ENCODE measurements at regions not wholly inside any gene's neighbourhood (a gene's known extent, or its start where the extent isn't known, plus 50 kb on each side); places are given as distances from the start of the nearest gene placed in this dataset.

DNA sequence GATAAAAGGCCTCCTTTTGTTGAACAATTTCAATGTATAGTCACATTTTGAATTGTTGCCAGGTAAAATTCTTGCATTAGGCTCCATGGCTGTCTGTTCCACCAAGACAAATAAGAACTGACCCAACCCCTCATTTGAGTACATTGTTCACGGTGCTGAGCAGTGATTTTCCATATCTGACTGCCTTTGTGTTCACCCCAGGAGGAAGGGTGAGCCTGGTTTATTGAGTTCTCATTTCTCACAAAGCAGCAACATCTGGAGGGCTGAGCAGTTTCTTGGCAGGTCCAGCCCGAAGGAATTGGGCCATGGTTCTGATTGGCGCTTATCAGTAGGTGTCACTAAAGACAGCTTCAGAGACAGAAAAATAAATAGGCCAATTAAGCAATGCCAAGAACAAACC, 149.1 kb downstream of the BMP4 start:
- DNase-seq (ENCODE audit: low spot score), result no peak

DNA sequence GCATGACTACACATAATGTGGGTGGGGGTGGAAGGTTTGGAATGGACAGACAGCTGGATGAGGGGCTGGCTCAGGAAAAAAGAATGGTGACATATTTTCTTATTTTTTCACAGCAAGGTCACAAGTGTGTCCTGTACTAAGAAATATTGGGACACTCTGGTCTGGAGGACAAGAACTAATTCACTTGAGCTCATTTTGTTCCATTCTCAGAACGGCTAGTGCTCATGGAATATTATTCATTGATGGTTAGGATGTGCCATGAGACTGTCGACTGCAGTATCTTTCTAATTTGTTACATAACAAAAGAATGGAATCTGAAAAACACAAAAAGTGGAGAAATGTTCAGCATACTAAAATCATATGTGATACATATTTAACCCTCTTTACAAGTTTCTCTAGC, 149.5 kb downstream of the BMP4 start:
- DNase-seq (ENCODE audit: low spot score), result no peak

DNA sequence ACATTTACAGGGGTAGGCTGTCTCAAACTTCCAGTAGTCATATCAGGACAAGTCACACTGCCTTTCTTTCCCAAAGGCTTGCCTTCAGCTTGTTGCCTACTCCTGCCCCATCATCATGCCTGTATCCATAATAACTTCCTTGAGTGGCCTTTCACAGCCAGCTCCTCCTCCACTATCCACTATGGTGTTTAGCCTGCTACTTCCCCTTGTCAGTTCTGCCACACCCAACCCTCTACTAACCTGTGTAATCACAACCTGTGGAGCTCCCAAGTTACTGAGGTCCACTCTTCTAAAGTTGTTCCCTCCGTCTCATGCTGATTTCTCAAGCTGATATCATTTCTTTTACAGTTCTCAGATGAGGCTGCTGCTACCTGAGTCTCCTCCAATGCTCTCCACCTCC, 159.9 kb downstream of the BMP4 start:
- no peak for DNase-seq (ENCODE audit: low spot score)

DNA sequence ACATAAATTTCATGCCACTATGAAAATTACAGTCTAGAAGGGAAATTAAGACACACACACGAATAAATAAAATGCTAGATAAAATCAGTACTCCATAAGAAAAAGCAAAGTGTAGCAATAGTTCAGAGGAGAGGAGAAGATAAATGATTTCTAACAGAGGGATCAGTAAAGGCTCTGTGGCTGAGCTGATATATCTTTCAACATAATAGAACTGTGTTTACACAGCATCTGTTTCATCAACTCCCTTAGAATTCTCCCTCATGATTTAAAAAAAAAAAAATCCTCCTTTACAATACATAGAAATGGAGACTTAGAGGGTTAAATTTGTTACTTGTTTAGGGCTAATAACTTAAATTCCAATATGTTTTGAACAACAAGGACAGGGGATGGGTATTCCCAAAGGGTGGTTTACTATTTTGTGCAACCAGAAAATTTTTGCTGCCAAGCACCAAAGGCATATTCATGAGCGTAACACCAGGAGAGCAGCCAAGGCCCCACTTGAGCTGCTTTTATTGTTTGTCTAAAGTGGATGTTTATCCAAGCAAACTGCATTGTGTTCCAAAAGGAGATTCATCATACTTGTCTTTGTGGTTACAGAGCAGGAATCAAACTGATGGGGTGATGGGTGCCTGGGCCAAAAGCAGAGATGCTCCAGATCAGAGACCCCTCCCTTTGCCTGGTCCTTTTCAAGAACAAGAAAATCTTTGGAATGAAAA, 162.7 kb downstream of the BMP4 start:
- no peak for DNase-seq (ENCODE audit: low spot score)

DNA sequence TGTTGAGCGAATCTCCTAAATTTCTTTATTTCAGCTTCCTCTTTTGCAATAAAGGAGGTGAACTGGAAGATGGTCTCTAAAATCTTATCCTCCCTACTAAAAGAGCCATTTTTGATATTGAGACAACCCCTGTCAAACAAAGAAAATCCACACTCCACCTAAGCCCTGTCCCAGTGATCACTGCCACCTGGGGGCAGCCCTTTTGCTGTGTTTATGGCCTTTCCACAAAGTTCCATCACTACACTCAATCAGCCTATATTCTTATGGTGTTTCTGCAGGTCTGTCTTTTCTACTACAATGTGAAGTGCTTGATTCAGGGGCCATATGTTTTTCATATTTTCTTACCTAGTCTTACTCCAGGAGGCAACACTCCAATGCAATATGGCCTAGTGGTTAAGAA, 163.7 kb downstream of the BMP4 start:
- no peak for DNase-seq (ENCODE audit: low spot score)

DNA sequence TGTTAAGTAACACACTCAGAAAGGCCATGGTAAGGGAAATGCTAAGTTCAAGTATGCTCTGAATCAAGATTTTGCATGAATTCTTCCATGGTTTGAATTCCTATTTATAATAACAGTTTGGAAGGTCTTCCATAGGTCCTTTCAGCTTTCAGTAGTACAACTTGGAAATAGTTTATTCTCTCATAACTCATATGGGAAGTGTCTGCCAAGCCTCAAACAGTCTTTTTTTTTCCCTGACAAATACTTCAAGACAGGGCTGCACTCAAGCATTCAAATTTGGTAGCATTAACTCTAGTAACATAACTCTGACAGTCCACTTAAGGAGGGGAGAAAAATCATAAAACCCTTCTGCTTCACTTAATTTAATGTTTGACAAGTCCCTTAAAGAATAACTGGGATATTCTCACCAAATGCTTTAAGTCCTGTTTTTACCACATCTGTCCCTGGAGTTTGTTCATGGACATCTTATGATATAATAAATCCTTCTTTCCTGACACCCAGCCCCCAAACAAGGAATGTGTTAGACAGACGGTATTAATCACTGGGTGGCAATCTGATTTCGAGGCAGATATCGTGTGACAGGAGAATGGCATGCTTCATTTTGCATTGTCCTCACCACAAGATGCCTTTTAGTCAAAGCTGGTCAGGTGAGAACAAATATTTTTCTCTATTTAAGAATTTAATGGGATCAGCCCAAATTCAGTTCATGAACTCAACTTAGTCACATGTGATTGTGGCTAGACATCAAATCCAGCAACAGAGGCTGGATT, 165.7 kb downstream of the BMP4 start:
- no peak for DNase-seq (ENCODE audit: low spot score)

DNA sequence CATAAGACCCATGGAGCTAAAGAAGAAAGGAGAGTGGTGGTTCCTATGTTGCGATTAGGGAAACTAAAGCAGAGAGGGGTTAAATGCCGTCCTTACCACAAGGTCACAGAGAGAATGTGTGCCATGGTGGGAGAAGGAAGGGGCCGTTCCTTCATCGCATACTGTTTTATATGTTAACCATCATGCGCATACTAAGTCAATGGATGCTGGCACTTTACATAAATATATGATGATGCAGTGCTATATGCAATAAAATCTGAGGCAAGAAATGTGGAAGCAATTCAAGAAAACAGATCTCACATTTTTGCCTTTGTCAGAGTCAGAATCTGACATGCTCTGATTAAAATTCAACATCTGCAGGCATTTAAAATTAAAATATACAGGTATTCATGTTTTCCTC, 168.1 kb downstream of the BMP4 start:
- DNase-seq (ENCODE audit: low spot score), result no peak

DNA sequence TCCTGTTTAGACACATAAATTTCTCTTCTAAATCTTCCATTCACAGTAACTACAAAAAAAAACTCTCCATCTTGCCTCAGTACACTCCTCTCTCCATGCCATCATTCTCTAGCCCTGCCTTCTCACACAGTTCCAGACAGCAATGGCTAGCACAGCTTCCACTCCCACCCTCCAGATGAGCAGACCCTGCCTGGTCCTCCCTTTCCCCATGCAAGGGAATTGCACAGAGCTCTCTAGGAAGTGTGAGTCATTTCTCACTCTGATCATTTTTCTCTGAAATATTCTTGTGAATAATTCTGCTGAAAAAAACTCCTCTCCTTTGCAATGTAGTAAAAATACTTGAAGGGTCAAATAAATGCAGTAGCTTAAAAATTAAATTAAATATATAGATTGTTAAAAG, 170.6 kb downstream of the BMP4 start:
- no peak for DNase-seq (ENCODE audit: low spot score)

DNA sequence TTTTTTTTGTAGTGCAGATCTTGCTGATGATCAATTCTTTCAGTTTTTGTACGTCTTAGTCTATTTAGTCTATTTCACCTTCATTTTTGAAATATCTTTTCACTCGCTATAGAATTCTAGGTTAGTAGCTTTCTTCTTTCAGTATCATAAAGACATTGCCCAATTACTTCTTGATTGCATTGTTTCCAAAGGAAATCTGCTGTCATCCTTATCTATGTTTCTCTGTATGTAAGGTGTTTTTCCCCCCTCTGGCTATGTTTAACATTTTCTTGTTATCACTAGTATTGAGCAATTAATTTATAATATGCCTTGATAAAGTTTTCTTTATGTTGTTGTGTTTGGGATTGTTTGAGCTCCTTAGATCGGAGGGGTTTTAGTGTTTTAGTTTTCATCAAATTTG, 171.9 kb downstream of the BMP4 start:
- no peak for DNase-seq (ENCODE audit: low spot score)

DNA sequence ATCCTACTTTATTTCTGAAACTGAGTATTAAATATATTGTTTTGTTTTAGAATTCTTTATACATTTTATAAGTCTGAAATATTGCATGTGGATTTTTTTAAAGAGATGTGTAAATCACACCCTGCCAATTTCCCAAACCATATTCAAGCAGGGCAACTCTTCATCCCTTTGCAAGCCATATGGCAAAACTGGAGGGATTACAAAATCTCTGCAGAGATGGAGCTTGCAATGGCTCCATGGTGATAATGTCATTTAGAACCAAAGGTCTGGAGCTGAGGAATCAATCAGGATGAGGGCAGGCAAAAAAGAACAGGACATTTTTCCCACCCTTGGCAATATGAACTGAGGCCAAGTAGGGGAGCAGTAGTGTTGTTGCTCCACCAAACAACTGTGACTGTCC, 173.4 kb downstream of the BMP4 start:
- no peak for DNase-seq (ENCODE audit: low spot score)

DNA sequence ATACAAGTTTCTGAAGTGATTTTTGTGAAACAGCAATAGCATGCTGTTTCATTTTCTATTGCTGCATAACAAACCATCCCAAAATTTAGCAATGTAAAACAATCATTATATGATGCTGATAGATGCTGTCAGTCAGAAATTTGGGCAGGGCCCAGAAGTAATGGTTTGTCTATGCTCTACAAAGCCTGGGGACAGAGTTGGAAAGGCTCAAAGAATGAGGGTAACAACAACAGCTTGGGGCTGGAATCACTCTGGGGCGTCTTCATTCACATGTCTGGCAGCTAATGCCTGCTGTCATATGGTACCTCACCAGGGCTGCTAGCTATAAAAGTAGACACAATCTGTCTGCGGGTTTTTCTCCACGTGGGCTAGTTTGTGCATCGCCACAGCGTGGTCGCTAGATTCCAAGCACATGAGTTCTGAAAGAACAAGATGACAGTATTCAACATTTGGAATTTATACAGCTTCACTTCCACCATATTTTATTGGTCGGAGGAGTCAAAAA, 176.5 kb downstream of the BMP4 start:
- no peak for DNase-seq (ENCODE audit: low spot score)

DNA sequence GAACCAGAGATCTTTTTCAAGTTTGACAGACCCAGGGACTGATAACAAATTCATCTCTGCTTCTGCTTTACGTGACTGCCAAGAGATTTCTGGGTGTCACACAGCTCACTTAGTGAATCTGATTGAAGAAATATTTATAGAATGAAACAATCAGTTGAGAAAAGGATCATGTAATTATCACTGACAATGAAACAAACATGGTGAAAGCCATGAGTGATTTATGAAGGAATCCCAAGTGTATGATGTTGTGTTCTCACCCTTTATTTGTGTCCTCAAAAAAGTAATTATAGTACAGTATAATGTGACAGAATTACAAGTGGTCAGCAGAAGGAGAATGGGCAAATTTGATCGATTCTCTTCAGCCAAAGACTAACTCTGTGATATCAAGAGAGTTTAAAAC, 177.3 kb downstream of the BMP4 start:
- DNase-seq (ENCODE audit: low spot score), result no peak

DNA sequence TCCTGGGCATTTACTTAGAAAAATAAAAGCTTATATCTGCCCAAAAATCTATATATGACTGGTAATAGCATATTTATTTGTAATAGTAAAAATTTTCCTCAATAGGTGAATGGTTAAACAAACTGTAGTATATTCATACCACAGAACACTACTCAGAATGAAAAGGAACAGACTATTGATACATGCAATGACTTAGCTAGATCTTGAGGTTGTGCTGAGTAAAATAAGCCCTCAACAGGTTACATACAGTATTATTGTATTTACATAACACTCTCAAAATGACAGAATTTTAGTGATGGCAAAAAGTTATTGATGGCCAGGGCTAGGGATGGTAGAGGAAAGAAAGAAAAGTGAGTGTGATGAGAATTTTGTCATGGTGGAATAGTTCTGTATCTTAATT, 178.4 kb downstream of the BMP4 start:
- no peak for DNase-seq (ENCODE audit: low spot score)

DNA sequence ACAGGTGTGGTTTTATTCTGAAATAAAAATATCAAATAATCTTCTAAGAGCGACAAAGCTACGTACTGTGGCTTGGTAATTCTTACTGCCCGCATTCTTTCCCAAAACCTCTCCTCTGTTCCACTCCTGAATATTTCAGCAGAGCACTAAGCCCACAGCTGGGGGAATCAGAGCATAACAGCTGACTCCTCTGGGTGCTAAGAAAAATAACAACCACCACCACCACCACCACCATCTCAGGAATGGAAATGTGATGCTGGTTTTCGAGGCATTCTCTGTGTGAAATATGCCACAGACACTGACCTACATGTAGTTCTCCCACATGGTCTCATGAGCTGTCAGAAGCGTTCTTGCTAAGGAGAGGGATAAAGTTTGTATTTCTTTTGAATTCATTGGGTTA, 183.7 kb downstream of the BMP4 start:
- no peak for DNase-seq (ENCODE audit: low spot score)

DNA sequence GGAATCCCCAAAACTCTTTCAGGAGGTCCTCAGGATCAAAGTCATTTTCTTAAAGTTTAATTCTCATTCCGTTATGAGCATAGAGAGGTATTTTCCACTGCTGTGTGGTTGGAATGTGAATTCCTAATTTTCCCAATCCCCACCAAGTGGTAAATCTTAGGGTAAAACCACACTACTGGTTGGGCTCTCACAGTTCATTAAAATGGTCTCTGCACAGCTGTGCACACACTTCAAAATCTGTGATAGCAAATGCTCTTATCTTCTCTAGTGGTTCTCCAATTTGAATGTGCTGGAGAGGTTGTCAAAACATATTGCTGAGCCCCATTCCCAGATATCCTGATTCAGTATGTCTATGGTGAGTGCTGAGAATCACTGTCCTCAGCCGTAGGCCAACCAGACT, 189.1 kb downstream of the BMP4 start:
- no peak for DNase-seq (ENCODE audit: low spot score)

DNA sequence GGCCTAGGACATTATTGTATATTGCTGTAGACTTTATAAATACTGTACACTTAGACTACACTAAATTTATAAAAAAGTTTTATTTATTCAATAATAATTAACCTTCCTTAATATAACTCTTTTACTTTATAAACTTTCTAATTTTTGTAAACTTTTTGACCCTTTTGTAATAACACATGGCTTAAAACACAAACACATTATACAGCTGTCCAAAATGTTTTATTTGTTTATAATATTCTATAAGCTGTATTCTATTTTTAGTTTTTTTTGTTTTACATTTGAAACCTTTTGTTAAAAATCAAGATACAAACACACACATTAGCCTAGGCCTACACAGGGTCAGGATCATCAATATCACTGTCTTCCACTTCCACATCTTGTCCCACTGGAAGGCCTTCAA, 190.0 kb downstream of the BMP4 start:
- no peak for DNase-seq (ENCODE audit: low spot score)

DNA sequence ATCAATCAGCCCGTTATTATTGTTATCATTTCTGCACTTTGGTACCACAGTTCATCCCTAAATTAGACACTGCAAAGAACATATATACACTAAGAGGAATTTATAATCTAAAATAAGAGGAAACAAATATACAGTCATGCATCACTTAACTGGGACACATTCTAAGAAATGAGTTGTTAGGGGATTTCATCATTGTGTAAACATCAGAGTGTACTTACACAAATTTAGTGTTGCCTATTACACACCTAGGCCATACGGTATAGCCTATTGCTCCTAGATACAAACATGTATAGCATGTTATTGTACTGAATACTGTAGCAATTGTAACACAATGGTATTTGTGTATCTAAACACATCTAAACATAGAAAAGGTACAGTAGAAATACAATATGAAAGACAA, 190.5 kb downstream of the BMP4 start:
- DNase-seq (ENCODE audit: low spot score), result no peak

DNA sequence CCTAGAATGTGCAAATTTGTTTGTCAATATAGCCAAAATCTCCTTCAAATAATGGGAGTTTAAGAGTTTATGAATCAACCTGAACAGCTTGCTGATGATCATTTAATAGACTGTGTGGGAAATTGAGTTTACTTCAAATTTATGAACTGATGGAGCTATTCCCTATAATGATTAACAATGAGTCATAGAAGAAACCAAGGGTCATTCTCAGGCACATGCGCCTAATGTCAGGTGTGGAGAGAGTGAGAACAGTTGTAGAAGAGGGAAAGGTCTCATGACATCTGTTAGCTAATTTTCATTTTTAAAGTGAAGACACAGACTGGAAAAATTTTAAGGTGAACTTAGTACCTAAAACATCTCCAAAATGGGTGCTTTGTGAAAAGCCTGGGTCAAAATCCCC, 191.8 kb downstream of the BMP4 start:
- no peak for DNase-seq (ENCODE audit: low spot score)

DNA sequence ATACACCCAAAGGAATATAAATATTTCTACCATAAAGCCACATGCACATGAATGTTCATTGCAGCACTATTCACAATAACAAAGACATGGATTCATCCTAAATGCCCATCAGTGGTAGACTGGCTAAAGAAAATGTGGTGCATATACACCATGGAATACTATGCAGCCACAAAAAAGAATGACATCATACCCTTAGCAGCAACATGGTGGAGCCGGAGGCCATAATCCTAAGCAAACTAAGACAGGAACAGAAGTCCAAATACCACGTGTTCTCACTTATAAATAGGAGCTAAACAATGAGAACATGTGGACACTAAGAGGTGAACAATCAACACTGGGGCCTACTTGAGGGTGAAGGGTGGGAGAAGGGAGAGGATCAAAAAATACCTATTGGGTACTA, 198.5 kb downstream of the BMP4 start:
- no peak for DNase-seq (ENCODE audit: low spot score)

DNA sequence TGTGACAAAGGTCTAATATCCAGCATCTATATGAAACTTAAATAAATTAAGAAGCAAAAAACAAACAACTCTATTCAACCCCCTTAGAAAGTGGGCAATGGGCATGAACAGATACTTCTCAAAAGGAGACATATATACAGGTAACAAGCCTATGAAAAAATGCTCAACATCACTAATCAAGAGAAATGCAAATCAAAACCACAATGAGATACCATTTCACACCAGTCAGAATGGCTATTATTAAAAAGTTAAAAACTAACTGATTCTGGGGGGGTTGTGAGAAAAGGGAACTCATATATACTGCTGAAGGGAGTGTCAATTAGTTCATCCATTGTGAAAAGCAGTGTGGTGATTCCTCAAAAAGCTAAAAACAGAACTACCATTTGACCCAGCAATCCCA, 198.9 kb downstream of the BMP4 start:
- no peak for DNase-seq (ENCODE audit: low spot score)

DNA sequence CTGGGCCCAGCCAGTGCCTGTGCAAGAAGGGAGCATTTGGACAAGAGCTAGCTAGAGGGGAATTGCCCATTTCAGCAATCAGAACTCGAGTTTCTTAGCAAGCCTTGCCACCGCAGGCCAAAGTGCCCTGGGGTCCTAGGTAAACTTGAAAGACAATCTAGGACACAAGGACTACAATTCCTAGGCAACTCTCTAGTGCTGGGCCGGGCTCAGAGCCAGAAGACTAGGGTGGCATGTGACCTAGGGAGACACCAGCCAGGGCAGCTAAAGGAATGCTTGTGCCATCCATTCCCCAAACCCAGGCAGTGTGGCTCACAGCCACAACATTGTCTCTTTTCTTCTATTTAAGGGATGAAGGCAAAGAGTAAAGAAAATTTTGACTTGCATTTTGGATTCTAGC, 205.0 kb downstream of the BMP4 start:
- DNase-seq (ENCODE audit: low spot score), result no peak

DNA sequence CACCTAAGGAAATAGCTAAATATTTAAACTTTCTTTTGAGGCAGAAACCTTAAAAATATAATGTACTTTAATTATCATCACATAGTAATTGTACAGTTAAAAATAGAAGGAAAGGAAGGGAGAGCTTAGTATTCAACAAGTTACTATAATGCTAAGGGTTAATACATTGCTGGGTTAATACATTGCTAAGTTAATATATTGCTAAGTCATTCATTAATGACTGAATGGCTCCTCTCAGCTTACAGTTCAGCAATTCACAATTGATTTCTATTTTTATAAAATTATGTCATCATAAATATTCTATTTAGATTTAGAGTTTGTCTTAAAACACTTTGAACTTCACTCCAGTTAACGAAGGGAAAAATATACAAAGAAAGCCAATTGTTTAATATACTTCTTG, 207.9 kb downstream of the BMP4 start:
- no peak for DNase-seq (ENCODE audit: low spot score)

DNA sequence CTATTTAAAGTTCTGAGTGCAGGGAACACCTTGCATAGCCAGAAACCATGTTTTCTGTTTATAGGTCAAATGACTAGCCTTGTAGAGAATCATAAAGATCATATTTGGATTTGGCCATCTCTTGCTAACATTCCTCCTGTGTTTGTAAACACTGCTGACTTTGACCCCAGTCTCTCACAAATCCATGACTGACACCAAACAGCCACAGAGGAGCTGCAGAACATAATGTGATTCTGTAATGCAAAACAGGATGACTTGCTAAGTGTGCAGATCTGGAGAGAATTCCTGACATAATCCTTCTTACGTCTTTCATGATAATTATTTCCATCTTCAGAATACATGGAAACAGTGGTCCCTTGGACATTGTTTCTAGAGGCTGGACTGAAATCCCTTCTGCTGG, 211.8 kb downstream of the BMP4 start:
- no peak for DNase-seq (ENCODE audit: low spot score)

DNA sequence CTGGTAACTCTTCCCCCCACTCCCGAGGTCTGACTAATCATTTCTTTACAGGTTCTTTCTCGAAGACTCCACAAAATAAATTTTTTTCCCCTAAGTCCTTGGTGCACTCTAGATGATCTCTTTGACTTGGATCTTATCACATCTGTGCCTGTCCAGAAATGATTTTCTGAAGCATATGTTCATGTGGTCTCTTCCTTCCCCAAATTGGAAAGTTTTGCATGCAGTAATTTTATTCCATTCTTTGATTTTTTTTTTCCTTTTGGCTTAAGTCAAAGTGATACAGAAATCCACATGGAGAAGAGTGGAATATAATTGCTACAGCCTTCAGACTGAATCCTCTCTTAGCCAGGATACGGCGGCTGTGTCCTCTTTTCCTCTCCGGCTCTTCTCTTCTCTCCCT, 213.3 kb downstream of the BMP4 start:
- no peak for DNase-seq (ENCODE audit: low spot score)
